ENCODE measurements at regions not wholly inside any gene's neighbourhood (a gene's known extent, or its start where the extent isn't known, plus 50 kb on each side); places are given as distances from the start of the nearest gene placed in this dataset.
"Not testable (repeated sequence)": the region's sequence is repeated elsewhere in the genome, so short reads cannot be mapped to it uniquely, and the experiment has no call there.

GRCh38 chr6:6815732-6816131 is 227.2 kb downstream of the LY86 start:
- no peak for TF ChIP-seq ZNF274 (IDR thresholded peaks at IDR 0.05; ENCODE audit: low read depth, low read length)
- H3K4me3 ChIP-seq (ENCODE audit: low read length): no peak overlapping the region

GRCh38 chr6:6816716-6817115 is 228.2 kb downstream of the LY86 start:
- no peak overlapping the region for H3K4me3 ChIP-seq (ENCODE audit: low read length)
- no peak for TF ChIP-seq ZNF274 (IDR thresholded peaks at IDR 0.05; ENCODE audit: low read depth, low read length)

- TF ChIP-seq ZNF274 (IDR thresholded peaks at IDR 0.05; ENCODE audit: low read depth, low read length): no peak
- H3K4me3 ChIP-seq (ENCODE audit: low read length): no peak overlapping the region
Measured at GRCh38 chr6:6818078-6818639, 229.6 kb downstream of the LY86 start.

GRCh38 chr6:6820641-6821238 is 232.2 kb downstream of the LY86 start:
- TF ChIP-seq ZNF274 (IDR thresholded peaks at IDR 0.05; ENCODE audit: low read depth, low read length): no peak
- H3K4me3 ChIP-seq (ENCODE audit: low read length): no peak overlapping the region

- no peak for TF ChIP-seq ZNF274 (IDR thresholded peaks at IDR 0.05; ENCODE audit: low read depth, low read length)
- H3K4me3 ChIP-seq (ENCODE audit: low read length): no peak overlapping the region
Measured at GRCh38 chr6:6821639-6822261, 233.2 kb downstream of the LY86 start.

- no peak overlapping the region for H3K4me3 ChIP-seq (ENCODE audit: low read length)
- TF ChIP-seq ZNF274 (IDR thresholded peaks at IDR 0.05; ENCODE audit: low read depth, low read length): no peak
Measured at GRCh38 chr6:6823030-6823429, 234.5 kb downstream of the LY86 start.

- H3K4me3 ChIP-seq (ENCODE audit: low read length): no peak overlapping the region
- no peak for TF ChIP-seq ZNF274 (IDR thresholded peaks at IDR 0.05; ENCODE audit: low read depth, low read length)
Measured at GRCh38 chr6:6823568-6824224, 235.2 kb downstream of the LY86 start.

- no peak for TF ChIP-seq ZNF274 (IDR thresholded peaks at IDR 0.05; ENCODE audit: low read depth, low read length)
- H3K4me3 ChIP-seq (ENCODE audit: low read length): no peak overlapping the region
Measured at GRCh38 chr6:6824381-6824780, 235.9 kb downstream of the LY86 start.

GRCh38 chr6:6825193-6825784 is 236.8 kb downstream of the LY86 start:
- H3K4me3 ChIP-seq (ENCODE audit: low read length): no peak overlapping the region
- TF ChIP-seq ZNF274 (IDR thresholded peaks at IDR 0.05; ENCODE audit: low read depth, low read length): no peak

GRCh38 chr6:6826095-6826901 is 237.8 kb downstream of the LY86 start:
- no peak overlapping the region for H3K4me3 ChIP-seq (ENCODE audit: low read length)
- no peak for TF ChIP-seq ZNF274 (IDR thresholded peaks at IDR 0.05; ENCODE audit: low read depth, low read length)

GRCh38 chr6:6826961-6827360 is 238.4 kb downstream of the LY86 start:
- TF ChIP-seq ZNF274 (IDR thresholded peaks at IDR 0.05; ENCODE audit: low read depth, low read length): no peak

GRCh38 chr6:6829872-6830685 is 241.6 kb downstream of the LY86 start:
- TF ChIP-seq ZNF274 (IDR thresholded peaks at IDR 0.05; ENCODE audit: low read depth, low read length): no peak
- H3K4me3 ChIP-seq (ENCODE audit: low read length): no peak overlapping the region

More at GRCh38 chr6:6826961-6827360, 238.4 kb downstream of the LY86 start:
- no peak overlapping the region for H3K4me3 ChIP-seq (ENCODE audit: low read length)

- not testable (repeated sequence) for H3K4me3 ChIP-seq (ENCODE audit: low read length)
Measured at GRCh38 chr6:6830686-6831063, 242.2 kb downstream of the LY86 start.
